Heart left ventricle (tissue), 13 donors: ENCODE measurements at regions not wholly inside any gene's neighbourhood (a gene's known extent, or its start where the extent isn't known, plus 50 kb on each side); places are given as distances from the start of the nearest gene placed in this dataset.

ENCODE experiments used
- CTCF ChIP-seq, 12 donors: fragments of 200-600 bp; sonication (generic) in 4 of 12; IDR thresholded peaks; one replicate each; pipeline versions ENCODE4 v1.5.0 to v1.8.0; 2018 to 2022; ENCODE audit warnings: antibody characterized with exemption in 12 of 12, mild to moderate bottlenecking in 5 of 12
- POLR2A ChIP-seq, 2 donors: fragments of 450-650 bp; IDR thresholded peaks; one replicate each; pipeline ENCODE4 v1.6.1; 2017; ENCODE audit warnings: antibody characterized with exemption in 2 of 2, mild to moderate bottlenecking in 2 of 2, moderate library complexity in 2 of 2
- donor health status: ischemic (EF 13 %, LVEDD 7.1; RV severe dilation, severe dysfunction).
- donor health status: DM: no; HTN: yes; CAD: no.
- donor health status: DM: no; HTN: no; CAD: no.
- donor health status: ischemic (EF 25% LVEDD 6.9; RV normal size, moderate dysfunction).
- donor health status: ischemic (EF 25% LVEDD 5.7; RV mildly dilated, moderate dysfunction).
- donor health status: ischemic (EF 35%, LVEDD 5.7; RV mildly dilated, moderate dysfunction).
- donor health status: nonischemic (EF 11% LVEDD 7.7; RV severe dilation, severe dysfunction).
- donor health status: DM: yes; HTN: yes; CAD: no.
- donor health status: PGD.
- donor health status: ischemic (EF 29% LVEDD 5.4; RV normal size, mild dysfunction).
- donor health status: nonischemic (EF 23%, LVEDD 6.1; RV moderate dilation, normal function).

GRCh38 chr1:94614996-94615395 is 73.4 kb upstream of the F3 start:
- TF ChIP-seq CTCF (IDR thresholded peaks at IDR 0.05) (no peak), POLR2A (IDR thresholded peaks at IDR 0.05) (no peak)
